NCI-H1105 (cell line): ENCODE measurements at regions not wholly inside any gene's neighbourhood (a gene's known extent, or its start where the extent isn't known, plus 50 kb on each side); places are given as distances from the start of the nearest gene placed in this dataset.

Experiments used
- DNase-seq: peaks from one replicate; lab custom pipeline; 2025; lab: John Stamatoyannopoulos, UW

GRCh38 chr2:58665154-58665553 is 424.0 kb upstream of the FANCL start:
- no peak for DNase-seq

DNA sequence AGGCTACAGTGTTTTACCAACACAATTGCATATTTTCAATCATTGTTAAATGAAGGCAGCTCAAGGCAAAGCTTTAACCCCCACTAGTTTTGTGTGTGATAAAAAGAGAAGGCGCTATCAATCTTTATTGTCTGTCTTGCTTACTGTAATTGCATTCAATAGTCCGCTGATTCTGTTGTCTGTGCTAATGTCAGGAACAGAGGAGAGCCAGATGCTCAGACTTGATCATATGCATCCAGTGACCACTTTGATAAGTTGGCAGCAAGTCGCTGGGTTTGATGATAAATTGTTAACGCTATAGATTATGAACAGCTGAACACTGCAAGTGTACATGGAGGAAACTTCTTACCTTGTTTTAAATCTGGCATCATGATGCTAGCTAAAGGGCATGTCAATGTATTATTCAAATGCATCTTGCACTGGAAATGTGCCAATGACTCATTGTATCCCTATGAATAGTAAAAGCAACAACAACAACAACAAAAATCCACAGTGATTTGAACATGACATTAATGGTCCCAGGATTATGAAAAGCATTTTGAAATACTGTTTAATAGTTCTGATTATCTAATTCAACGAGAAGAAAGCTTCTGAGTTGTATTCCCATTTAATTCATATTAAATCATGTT is 423.5 kb upstream of the FANCL start:
- DNase-seq = peak; percentile 27

DNA sequence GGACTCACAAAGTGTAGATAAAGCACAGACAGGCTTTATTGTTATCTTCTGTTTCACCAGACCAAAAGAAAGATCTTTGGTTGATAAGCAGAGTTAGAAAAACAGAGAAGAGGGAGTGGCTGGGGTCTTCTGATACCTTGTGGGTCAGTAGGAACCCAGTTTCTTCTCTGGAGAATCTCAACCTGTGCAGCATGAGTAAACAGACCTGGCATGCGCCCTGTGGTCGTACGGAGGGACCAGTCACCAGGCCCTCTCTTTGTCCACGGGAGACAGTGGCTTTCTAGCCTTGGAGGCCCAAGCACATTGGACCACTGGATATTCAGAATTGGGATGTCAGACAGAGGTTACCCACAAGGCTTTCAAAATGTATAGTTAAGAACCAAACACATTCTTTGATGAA is 418.9 kb upstream of the FANCL start:
- no peak for DNase-seq

DNA sequence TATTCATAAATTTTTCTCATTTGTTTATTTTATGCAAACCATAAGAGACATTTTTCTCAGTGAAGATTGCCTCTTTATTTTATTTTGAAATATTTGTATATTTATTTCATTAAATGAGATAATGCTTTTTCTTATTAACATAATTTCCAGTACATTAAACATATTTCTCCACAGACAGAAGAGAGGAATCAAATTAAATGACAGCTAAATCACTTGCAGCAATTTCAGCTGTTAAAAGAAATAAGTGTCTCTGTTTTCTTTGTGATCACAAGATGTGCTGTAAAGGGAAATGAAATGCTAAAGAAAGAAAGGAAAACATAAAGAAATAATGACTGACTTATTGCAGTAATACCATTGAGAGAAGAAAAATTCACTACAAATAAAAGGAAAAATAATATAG is 414.0 kb upstream of the FANCL start:
- no peak for DNase-seq

DNA sequence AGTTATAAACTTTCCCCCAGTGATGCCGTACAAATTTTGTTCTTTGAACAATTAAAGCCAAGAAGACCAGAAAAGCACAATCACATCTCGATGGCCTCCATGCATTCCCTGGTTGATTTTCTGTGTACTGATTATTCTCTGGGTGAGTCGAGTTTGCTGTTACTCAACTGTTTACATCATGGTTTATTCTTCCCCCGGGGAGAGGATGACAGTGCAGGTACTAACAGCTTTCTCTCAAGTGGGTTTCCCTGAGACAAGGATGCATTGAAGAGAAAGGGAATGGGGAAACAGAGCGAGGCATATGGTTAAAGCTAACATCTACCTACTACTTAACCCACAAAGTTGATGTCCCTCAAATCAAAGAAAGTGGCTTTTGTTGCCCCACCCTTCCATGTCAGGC is 410.8 kb upstream of the FANCL start:
- DNase-seq = no peak

DNA sequence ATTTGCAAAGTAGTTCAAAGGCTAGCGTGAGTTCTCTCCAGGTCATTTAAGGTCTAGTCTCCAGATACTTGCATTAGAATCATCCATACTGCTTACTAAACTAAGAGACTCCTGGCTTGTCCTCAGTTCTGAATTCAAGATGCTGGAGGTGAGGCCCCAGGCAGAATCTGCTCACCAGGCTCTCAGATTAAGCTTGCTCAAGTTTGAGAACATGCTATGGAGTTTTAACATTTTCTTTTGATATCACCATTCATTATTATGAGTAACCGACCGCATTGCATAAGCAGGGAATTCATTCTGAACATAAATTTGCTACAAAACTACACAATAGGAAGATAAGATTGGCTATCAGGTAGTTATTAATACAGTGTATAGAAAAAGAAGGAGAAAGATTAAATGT is 409.7 kb upstream of the FANCL start:
- DNase-seq = no peak

DNA sequence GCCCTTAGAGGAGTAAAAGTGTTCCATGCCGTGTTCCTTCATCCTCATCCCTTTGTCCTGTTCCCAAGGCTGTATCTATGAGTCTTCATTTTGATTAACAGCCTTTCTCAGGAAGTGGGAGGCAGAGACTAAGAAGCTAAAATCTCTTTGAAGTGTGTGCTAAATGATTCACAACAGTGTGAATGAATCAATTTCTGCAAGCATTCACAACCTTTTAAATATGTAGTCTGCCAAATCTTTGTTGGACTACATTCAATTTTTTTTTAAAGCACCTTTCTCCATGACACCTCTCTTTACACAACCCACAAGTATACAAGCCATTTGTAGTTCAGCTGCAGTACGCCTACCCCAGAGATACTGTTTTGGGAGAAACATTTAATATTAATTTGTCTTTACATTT is 408.6 kb upstream of the FANCL start:
- DNase-seq = no peak

- DNase-seq = no peak
Measured at GRCh38 chr2:58645017-58645416, 403.9 kb upstream of the FANCL start.

DNA sequence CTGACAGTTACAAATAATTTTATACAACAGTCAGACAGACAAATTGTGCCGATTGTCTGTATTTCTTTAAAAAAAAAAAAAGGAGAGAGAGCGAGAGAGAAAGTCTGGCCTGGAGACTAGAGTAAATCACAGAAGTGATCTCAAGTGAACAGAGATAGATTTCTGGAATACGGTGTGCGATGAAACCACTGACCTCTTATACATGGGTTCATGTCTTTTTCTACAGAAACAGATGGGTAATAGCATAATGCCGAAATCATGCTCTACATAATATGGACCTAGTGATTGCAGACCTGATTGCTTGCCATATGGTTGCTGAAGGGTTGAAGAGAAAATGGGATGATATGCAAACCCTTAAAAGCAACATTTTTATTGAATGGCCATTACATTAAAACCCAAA is 403.3 kb upstream of the FANCL start:
- no peak for DNase-seq

DNA sequence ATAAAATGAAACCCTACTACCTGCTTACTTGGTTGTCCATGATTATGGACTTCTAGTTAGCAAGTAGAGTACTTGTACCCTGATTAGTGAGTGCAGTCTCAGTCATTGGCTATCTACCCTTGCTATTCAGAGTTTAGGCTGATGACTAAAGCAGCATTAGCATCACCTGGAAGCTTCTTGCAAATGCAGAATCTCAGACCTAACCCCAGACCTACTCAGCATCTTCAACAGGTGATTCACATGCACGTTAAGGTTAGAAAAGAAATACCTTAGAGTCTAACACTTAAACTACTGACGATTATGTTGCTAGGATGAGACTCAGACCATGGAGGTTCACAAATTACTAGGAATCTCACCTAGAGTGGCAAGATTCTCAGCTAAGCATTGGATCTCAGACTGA is 399.9 kb upstream of the FANCL start:
- no peak for DNase-seq

GRCh38 chr2:58640042-58640441 is 398.9 kb upstream of the FANCL start:
- no peak for DNase-seq

- no peak for DNase-seq
Measured at GRCh38 chr2:58638256-58638805, 397.2 kb upstream of the FANCL start.

DNA sequence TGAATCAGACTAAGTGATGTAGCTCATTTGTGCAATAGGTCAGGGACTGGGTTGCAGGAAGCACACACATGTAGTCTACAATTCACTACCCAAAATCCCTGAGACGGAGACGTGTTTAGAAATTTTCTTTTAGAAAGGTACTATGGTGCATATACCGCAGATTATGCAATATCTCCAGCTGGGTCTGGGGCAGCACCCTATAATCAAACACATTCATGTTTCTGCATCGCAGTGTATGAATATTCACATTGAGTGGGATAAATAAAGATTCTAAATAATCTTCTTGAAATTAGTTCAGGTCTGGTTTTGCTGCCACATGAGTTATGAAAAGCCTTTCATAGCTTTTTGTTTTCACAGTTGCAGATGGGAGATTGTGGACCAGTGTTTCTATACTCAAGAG is 395.7 kb upstream of the FANCL start:
- no peak for DNase-seq

GRCh38 chr2:58635801-58636375 is 394.8 kb upstream of the FANCL start:
- DNase-seq = no peak

DNA sequence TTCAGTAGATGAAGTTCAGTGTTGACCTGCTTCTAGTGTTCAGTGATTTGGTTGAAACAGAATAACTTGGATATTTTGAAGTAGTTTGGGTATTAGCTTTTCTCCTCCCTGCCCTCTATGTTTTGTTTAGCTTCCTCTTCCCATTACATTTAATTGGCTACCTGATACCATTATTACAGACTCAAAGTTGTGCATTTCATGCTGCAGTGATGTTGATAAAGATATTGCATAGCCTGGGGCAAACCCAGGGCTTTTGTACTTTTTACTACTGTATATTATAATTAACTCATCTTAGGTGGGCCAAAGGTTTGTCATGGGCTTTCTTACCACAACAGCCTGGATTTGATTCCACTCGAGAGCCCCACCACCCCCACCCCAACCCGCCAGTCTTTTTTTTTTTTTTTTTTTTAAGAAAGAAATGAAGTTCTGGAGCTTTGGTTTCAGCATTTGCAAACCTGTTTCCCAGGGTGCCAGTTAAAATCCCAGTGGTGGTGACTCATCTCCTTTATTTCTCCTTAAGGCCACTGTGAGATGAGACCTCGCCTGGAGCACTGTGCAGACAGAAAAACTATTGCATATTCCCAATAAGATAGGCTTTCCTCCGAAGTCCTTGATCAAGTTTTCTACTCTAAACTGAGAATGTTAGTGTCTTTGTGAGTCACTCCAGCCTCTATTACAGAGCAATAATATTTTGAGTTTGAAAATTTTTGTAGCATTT is 393.7 kb upstream of the FANCL start:
- DNase-seq = peak; percentile 27

- no peak for DNase-seq
Measured at GRCh38 chr2:58633613-58634365, 392.7 kb upstream of the FANCL start.

DNA sequence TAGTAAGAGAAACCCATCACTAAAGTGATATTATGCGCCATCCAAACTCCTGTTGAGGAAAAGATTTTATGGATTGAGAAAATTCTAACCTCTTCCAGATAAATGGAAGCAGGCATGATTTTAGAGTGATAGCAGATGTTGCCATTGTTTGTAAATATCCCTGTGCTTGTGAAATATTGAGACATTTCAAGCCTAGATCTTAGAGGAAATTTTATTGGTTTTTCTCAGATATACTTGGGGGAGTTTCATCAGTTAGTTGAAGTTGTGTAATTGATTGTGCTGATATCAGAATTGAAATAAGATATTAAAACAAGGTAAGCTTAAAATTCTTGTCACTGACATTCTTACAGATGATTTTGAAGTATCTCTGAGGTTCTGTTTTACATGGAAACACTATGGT is 390.9 kb upstream of the FANCL start:
- DNase-seq = no peak

DNA sequence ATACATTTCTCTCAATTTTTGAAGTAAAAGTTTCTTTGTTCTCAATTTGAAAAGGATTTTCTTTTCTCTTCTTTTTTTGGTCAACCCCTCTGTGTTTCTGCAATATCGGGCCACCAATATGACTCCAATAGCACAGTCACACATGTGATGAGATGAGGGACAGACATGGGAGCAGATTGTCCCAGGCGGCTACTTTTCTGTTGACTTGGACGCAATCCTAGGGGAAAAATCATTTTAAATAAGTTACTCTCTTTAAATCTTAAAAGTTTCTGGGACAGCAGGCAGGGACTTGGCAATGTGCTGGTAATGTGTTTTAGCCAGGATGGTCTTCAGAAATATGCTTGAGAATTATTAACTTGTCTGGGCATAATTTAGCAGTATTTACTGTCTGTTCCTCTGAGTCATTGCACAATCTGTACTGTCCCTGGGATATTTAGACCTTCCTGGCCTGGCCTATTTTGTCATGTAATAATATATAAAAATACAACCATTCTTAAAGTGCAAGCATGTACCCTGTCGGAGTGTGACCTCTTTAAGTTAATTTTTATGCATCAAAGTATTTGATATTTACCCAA is 388.5 kb upstream of the FANCL start:
- DNase-seq = no peak

DNA sequence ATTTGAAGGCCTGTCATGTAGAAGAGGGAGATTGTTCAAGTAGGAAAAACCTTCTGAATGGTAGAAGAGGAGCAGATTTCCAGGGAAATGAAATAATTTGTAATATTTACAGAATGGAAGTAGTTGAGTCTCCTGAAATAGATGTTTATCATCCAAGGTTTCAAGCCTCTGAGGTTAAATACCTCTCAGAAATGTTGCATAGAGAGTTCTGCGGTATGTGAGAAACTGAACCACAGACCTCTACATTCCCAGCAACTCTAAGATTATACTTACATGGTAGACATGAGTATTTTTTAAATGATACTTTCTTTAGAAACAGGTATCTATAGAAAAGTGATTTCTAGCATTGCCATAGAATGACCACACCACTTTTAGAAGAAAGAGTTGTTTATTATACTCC is 379.8 kb upstream of the FANCL start:
- no peak for DNase-seq

DNA sequence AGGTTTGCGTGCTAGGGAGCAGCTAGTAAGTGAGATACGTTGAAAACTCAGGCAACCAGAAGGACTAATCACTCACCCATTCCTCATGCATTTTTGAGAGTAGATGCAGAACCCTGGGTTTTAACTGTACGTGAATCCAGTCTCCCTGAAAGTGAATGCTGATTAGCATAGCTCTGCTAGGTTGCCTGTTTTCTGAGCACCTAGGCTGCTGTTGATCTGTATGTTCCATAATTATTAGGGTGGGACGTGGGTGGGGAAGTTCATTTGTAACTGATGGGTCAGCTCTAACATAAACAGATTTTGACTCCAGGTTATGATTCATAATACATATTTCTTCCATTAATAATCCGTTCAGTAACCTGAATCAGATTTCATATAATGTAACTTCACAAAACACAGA is 379.0 kb upstream of the FANCL start:
- DNase-seq = no peak

- no peak for DNase-seq
Measured at GRCh38 chr2:58616961-58617360, 375.8 kb upstream of the FANCL start.

GRCh38 chr2:58614219-58614618 is 373.1 kb upstream of the FANCL start:
- DNase-seq = peak; percentile 13
